Bronchial epithelial cell (primary cell): ENCODE measurements at regions not wholly inside any gene's neighbourhood (a gene's known extent, or its start where the extent isn't known, plus 50 kb on each side); places are given as distances from the start of the nearest gene placed in this dataset.

Source experiments
- DNase-seq: peaks from one replicate; pipeline ENCODE4 v3.0.0-alpha.2; 2010; ENCODE audit warnings: low read depth
- FAIRE-seq: peaks from 2 replicates; lab custom pipeline; 2011; peaks lifted over from hg19 to GRCh38; lab: Jason Lieb, UNC
- H3K27me3 ChIP-seq: 2 replicates; pipeline ENCODE4 v1.5.1; 2011; ENCODE audit warnings: low read length; ENCODE audit not compliant: control insufficient read depth, insufficient read depth
- H3K36me3 ChIP-seq: 2 replicates; pipeline ENCODE4 v1.5.1; 2011; ENCODE audit warnings: low read length; ENCODE audit not compliant: control insufficient read depth, insufficient read depth
- H3K4me3 ChIP-seq: 2 replicates; pipeline ENCODE4 v1.5.1; 2011; ENCODE audit warnings: mild to moderate bottlenecking, low read depth, low read length, control low read depth
- TF ChIP-seq, protein P1 (sequence below): IDR thresholded peaks from 2 replicates; pipeline ENCODE4 v1.5.1; 2011; ENCODE audit warnings: mild to moderate bottlenecking, moderate library complexity, low read length, control low read depth, inconsistent platforms; ENCODE audit not compliant: insufficient read depth, severe bottlenecking

DNA sequence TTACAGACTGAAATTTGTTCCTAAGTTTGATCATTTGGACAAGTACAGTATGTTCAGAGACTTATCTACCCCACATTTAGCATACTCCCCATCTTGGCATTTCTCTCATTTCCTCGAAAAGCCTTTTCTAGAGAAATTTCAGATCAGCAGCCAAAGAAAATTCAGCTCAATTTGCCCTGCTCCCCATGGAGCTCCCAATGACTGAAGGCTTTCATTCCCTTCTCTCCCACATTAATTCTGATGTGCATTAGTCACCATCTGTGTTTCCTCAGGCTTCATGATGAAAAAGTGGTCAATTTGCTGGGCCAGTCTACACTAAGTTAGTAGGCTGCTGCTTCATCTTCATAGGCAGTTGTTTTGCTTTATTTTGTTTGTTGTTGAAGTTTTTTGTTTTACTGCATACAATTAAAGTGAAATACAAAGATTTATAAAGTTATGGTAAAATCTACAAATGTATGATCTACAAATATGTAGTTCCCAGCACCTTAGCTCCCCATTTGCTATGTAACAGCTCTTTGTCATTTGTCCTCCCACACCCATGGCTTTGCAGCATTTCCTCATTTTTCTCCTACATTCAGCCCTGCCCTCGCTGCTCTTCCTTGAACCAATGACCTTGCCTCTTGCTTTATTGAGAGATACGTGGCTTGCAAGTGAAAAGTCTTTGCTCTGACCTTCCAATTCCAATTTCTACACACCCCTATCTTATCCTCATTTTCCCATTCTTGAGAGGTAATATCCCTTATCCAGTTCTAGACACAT, 193.9 kb downstream of the ANAPC10 start:
- FAIRE-seq: no peak
- no peak overlapping the region for H3K4me3 ChIP-seq

DNA sequence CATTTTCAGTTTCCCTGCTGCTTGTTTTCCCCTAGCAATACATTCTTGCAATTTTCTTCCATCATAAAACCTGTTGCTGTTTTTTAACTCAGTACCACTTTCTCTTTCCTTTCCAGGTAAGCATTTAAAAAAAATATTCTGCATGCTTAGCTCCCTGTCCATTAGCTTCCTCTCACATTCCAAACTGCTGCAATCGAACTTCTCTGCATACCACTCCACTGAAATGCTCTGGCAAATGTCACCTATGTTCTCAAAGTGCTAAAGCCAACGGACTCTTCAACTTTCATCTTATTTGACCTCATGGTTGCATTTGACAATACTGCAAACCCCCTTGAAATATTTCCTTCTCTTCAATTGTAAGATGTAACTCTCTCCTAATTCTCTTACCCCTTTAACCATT, 192.7 kb downstream of the ANAPC10 start:
- no peak for FAIRE-seq
- no peak for DNase-seq
- TF ChIP-seq, protein P1, sequence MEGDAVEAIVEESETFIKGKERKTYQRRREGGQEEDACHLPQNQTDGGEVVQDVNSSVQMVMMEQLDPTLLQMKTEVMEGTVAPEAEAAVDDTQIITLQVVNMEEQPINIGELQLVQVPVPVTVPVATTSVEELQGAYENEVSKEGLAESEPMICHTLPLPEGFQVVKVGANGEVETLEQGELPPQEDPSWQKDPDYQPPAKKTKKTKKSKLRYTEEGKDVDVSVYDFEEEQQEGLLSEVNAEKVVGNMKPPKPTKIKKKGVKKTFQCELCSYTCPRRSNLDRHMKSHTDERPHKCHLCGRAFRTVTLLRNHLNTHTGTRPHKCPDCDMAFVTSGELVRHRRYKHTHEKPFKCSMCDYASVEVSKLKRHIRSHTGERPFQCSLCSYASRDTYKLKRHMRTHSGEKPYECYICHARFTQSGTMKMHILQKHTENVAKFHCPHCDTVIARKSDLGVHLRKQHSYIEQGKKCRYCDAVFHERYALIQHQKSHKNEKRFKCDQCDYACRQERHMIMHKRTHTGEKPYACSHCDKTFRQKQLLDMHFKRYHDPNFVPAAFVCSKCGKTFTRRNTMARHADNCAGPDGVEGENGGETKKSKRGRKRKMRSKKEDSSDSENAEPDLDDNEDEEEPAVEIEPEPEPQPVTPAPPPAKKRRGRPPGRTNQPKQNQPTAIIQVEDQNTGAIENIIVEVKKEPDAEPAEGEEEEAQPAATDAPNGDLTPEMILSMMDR: no peak
- H3K27me3 ChIP-seq: no peaks in the 10 kb centered on the region
- H3K36me3 ChIP-seq: no peaks in the 10 kb centered on the region
- no peak overlapping the region for H3K4me3 ChIP-seq

More for the DNA sequence above, 193.9 kb downstream of the ANAPC10 start:
- no peaks in the 10 kb centered on the region for H3K27me3 ChIP-seq
- DNase-seq: peak; percentile 54
- H3K36me3 ChIP-seq: no peaks in the 10 kb centered on the region
- TF ChIP-seq, protein P1: no peak

DNA sequence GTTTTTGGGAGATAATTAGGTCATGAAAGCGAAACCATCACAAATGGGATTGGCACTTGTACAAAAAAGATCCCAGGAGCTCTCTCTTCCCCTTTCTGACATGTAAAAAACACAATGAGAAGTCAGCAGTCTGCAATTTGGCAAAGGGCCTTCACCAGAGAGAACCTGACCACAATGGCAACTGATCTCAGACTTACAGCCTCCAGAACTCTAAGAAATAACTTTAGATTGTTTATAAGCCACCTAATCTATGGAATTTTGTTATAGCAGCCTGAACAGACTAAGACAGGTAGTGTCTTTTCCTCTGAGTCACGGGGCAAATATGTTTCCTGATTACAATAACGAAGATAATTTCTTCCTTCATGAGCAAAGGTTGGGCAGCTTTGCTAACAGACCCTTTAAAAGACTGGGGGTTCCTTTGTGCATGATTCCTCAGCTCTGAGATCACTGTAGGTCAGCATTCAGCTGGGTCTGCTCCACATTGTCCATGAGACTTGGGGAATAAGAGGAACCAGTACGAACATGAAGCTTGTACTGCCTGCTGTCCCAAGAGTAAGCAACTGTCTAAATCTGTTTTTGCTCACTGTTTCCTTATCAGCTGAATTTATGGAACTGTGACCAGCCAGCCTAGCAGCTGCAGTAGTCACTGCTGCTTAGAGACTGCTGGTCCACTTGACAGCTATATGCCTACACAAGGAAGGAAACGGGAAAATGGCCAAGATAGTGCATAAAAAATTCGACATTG, 191.6 kb downstream of the ANAPC10 start:
- Histone ChIP-seq H3K27me3 (no peaks in the 10 kb centered on the region), H3K4me3 (no peak overlapping the region), H3K36me3 (no peaks in the 10 kb centered on the region)
- DNase-seq: peak; percentile 54
- no peak for FAIRE-seq
- TF ChIP-seq, protein P1: no peak

DNA sequence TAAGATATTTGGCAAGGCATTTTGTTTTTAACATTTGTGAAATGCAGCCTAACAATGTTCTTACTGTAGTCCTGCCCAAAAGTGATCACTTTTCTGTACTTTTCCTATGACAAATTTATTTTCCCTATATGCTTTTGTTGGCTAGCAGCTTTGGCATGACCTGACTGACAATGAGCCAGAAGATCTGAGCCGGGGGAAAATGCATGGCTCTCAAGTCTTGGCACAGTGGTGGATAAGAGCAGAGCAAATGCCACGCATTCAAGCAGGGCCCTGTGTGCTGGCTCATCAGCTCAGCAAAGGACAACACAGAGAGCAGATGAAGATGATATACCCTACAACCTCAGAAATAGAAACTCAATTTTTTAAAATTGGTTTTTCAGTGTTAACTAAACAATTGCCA, 187.3 kb downstream of the ANAPC10 start:
- Histone ChIP-seq H3K4me3 (no peak overlapping the region), H3K36me3 (no peaks in the 10 kb centered on the region), H3K27me3 (no peaks in the 10 kb centered on the region)
- DNase-seq: no peak
- FAIRE-seq: no peak
- TF ChIP-seq, protein P1: no peak
